HG02610 (cell line): ENCODE measurements at regions not wholly inside any gene's neighbourhood (a gene's known extent, or its start where the extent isn't known, plus 50 kb on each side); places are given as distances from the start of the nearest gene placed in this dataset.

Experiments
- ATAC-seq: cut with Tn5 transposase; IDR thresholded peaks from one replicate; pipeline ENCODE4 v1.9.1; 2021; ENCODE audit warnings: mild to moderate bottlenecking, moderate library complexity; ENCODE audit not compliant: unreplicated experiment

- no peak for ATAC-seq
Observed at GRCh38 chr1:204818998-204819397, 51.7 kb upstream of the NFASC start.

- no peak for ATAC-seq
Observed at GRCh38 chr1:204819495-204819894, 51.2 kb upstream of the NFASC start.
